Nephron progenitor cell (in vitro differentiated cells): ENCODE measurements at regions not wholly inside any gene's neighbourhood (a gene's known extent, or its start where the extent isn't known, plus 50 kb on each side); places are given as distances from the start of the nearest gene placed in this dataset.

Experiments
- DNase-seq: peaks from one replicate; pipeline ENCODE4 v3.0.0; 2021
- H3K27ac Mint-ChIP-seq: 2 replicates; pipeline ENCODE4 v1.8.0; 2021; ENCODE audit warnings: mild to moderate bottlenecking, moderate library complexity, mixed read lengths
- H3K27me3 Mint-ChIP-seq: 2 replicates; pipeline ENCODE4 v1.8.0; 2021; ENCODE audit warnings: mild to moderate bottlenecking, low read depth, mixed read lengths; ENCODE audit not compliant: poor library complexity
- H3K36me3 Mint-ChIP-seq: 2 replicates; pipeline ENCODE4 v1.8.0; 2021; ENCODE audit warnings: low read depth, mixed read lengths
- H3K4me1 Mint-ChIP-seq: 2 replicates; pipeline ENCODE4 v1.8.0; 2021; ENCODE audit warnings: mixed read lengths
- H3K4me3 Mint-ChIP-seq: 2 replicates; pipeline ENCODE4 v1.8.0; 2021; ENCODE audit warnings: mild to moderate bottlenecking, moderate library complexity, mixed read lengths
- H3K9me3 Mint-ChIP-seq: 2 replicates; pipeline ENCODE4 v1.8.0; 2021; ENCODE audit warnings: mild to moderate bottlenecking, moderate library complexity, mixed read lengths
- TF ChIP-seq, protein P1 (sequence below): fragments of 200-600 bp; sonication (generic); IDR thresholded peaks from 2 replicates; pipeline ENCODE4 v1.5.0; 2021; ENCODE audit warnings: antibody characterized with exemption

- H3K9me3 Mint-ChIP-seq = peaks cover 4% of the 10 kb centered on the region
- H3K36me3 Mint-ChIP-seq = no peaks in the 10 kb centered on the region
- H3K27ac Mint-ChIP-seq = no peak overlapping the region
- H3K27me3 Mint-ChIP-seq = no peaks in the 10 kb centered on the region
- TF ChIP-seq, protein P1, sequence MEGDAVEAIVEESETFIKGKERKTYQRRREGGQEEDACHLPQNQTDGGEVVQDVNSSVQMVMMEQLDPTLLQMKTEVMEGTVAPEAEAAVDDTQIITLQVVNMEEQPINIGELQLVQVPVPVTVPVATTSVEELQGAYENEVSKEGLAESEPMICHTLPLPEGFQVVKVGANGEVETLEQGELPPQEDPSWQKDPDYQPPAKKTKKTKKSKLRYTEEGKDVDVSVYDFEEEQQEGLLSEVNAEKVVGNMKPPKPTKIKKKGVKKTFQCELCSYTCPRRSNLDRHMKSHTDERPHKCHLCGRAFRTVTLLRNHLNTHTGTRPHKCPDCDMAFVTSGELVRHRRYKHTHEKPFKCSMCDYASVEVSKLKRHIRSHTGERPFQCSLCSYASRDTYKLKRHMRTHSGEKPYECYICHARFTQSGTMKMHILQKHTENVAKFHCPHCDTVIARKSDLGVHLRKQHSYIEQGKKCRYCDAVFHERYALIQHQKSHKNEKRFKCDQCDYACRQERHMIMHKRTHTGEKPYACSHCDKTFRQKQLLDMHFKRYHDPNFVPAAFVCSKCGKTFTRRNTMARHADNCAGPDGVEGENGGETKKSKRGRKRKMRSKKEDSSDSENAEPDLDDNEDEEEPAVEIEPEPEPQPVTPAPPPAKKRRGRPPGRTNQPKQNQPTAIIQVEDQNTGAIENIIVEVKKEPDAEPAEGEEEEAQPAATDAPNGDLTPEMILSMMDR = no peak
- H3K4me3 Mint-ChIP-seq = no peak overlapping the region
- DNase-seq = no peak
- peaks cover 34% of the 10 kb centered on the region for H3K4me1 Mint-ChIP-seq
These were observed 449.6 kb upstream of the CLINT1 start for GRCh38 chr5:158308429-158309025.

DNA sequence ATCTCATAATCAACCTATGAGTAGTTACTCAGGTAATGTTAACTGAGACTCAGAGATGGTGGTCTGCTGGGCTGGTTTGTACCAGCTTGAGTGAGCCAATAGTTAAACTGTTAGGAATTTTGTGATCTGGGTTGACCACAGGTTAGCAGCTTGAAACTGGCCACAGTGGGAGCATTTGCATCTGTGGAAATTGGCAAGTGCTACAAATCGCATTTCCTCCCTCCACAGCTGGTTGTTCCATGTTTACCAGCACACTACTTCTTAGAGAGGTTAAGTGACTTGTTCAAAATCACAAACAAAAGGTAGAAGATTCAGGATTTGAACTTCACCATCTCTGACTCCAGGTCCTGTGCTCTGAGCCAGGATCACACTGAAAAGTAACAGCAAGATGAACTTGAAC is 446.9 kb upstream of the CLINT1 start:
- Mint-ChIP-seq H3K4me1 (peaks cover 37% of the 10 kb centered on the region), H3K36me3 (no peaks in the 10 kb centered on the region), H3K27me3 (no peaks in the 10 kb centered on the region), H3K4me3 (no peak overlapping the region), H3K27ac (no peak overlapping the region), H3K9me3 (peaks cover 4% of the 10 kb centered on the region)
- TF ChIP-seq, protein P1 = no peak
- no peak for DNase-seq

GRCh38 chr5:158304607-158305006 is 445.7 kb upstream of the CLINT1 start:
- TF ChIP-seq, protein P1 = no peak
- DNase-seq = no peak
- H3K36me3 Mint-ChIP-seq = no peaks in the 10 kb centered on the region
- H3K27ac Mint-ChIP-seq = peak overlapping the region; percentile 21
- H3K27me3 Mint-ChIP-seq = no peaks in the 10 kb centered on the region
- peaks cover 48% of the 10 kb centered on the region for H3K4me1 Mint-ChIP-seq
- no peaks in the 10 kb centered on the region for H3K9me3 Mint-ChIP-seq
- no peak overlapping the region for H3K4me3 Mint-ChIP-seq

GRCh38 chr5:158303883-158304282 is 444.9 kb upstream of the CLINT1 start:
- no peak overlapping the region for H3K4me3 Mint-ChIP-seq
- no peaks in the 10 kb centered on the region for H3K27me3 Mint-ChIP-seq
- H3K9me3 Mint-ChIP-seq = no peaks in the 10 kb centered on the region
- no peak for DNase-seq
- no peaks in the 10 kb centered on the region for H3K36me3 Mint-ChIP-seq
- peaks cover 42% of the 10 kb centered on the region for H3K4me1 Mint-ChIP-seq
- H3K27ac Mint-ChIP-seq = no peak overlapping the region
- TF ChIP-seq, protein P1 = no peak

- H3K4me1 Mint-ChIP-seq = peaks cover 36% of the 10 kb centered on the region
- H3K27ac Mint-ChIP-seq = no peak overlapping the region
- H3K36me3 Mint-ChIP-seq = no peaks in the 10 kb centered on the region
- DNase-seq = no peak
- H3K9me3 Mint-ChIP-seq = peaks cover 3% of the 10 kb centered on the region
- no peaks in the 10 kb centered on the region for H3K27me3 Mint-ChIP-seq
- no peak overlapping the region for H3K4me3 Mint-ChIP-seq
- TF ChIP-seq, protein P1 = no peak
These were observed 444.3 kb upstream of the CLINT1 start for GRCh38 chr5:158303275-158303674.

DNA sequence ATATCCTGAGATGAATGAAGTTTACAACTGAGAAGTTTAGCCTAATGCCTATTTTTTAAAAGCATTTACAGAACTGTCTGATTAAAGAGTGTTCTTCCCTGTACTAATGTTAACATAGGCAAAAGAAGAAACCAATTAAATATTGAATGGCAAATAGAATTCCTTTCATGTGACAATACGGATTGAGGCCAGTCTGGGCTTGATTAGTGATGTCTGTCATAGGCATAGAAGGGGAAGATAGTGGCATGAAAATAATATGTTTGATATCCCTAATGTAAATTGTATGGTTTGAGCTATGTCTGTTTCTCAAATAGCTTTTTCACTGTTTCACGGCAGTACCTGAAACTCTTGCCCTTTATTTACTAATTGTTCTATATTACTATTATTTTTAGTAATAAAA is 443.1 kb upstream of the CLINT1 start:
- Mint-ChIP-seq H3K27ac (no peak overlapping the region), H3K27me3 (no peaks in the 10 kb centered on the region), H3K9me3 (peaks cover 14% of the 10 kb centered on the region), H3K36me3 (peaks cover 3% of the 10 kb centered on the region), H3K4me3 (no peak overlapping the region), H3K4me1 (peaks cover 24% of the 10 kb centered on the region)
- TF ChIP-seq, protein P1 = no peak
- no peak for DNase-seq
